Activated CD4-positive, alpha-beta T cell treated with anti-CD3 and anti-CD28 coated beads for 36 hours (primary cell): ENCODE measurements at regions not wholly inside any gene's neighbourhood (a gene's known extent, or its start where the extent isn't known, plus 50 kb on each side); places are given as distances from the start of the nearest gene placed in this dataset.
"Not testable (repeated sequence)": the region's sequence is repeated elsewhere in the genome, so short reads cannot be mapped to it uniquely, and the experiment has no call there.

Experiments used
- ATAC-seq: fragments of 200-7000 bp; cut with Tn5 transposase; one replicate; pipeline ENCODE4 v1.10.0; 2021; ENCODE audit warnings: mild to moderate bottlenecking, moderate library complexity
- CTCF ChIA-PET: fragments of 350-600 bp; sonication (Branson Sonifier 250); formaldehyde crosslinking; loops from one replicate; lab custom pipeline; 2021; ENCODE audit warnings: antibody characterized with exemption; lab: Charles Lee
- POLR2A ChIA-PET: fragments of 350-600 bp; sonication (Branson Sonifier 250); formaldehyde crosslinking; loops from one replicate; lab custom pipeline; 2021; ENCODE audit warnings: antibody characterized with exemption, inconsistent platforms; lab: Charles Lee
- DNase-seq: peaks from one replicate; pipeline ENCODE4 v3.0.0-alpha.2; 2020
- H3K27ac Mint-ChIP-seq: one replicate; pipeline ENCODE4 v1.8.0; 2021; ENCODE audit warnings: mixed read lengths
- H3K27me3 Mint-ChIP-seq: one replicate; pipeline ENCODE4 v1.8.0; 2021; ENCODE audit warnings: mixed read lengths
- H3K36me3 Mint-ChIP-seq: one replicate; pipeline ENCODE4 v1.8.0; 2021; ENCODE audit warnings: low read depth, mixed read lengths
- H3K4me1 Mint-ChIP-seq: one replicate; pipeline ENCODE4 v1.8.0; 2021; ENCODE audit warnings: mixed read lengths
- H3K4me3 Mint-ChIP-seq: one replicate; pipeline ENCODE4 v1.8.0; 2021; ENCODE audit warnings: mild to moderate bottlenecking, moderate library complexity, mixed read lengths
- H3K9me3 Mint-ChIP-seq: one replicate; pipeline ENCODE4 v1.8.0; 2021; ENCODE audit warnings: low read depth, mixed read lengths
- intact Hi-C, 2 experiments: fragments of 100-400 bp; cut with DNase I in 1 of 2; cut with micrococcal nuclease in 1 of 2; formaldehyde crosslinking; loops; one replicate each; pipeline versions ENCODE4 v1.14.2 to v1.15.1; 2022 to 2024; cut with DNase I, micrococcal nuclease

DNA sequence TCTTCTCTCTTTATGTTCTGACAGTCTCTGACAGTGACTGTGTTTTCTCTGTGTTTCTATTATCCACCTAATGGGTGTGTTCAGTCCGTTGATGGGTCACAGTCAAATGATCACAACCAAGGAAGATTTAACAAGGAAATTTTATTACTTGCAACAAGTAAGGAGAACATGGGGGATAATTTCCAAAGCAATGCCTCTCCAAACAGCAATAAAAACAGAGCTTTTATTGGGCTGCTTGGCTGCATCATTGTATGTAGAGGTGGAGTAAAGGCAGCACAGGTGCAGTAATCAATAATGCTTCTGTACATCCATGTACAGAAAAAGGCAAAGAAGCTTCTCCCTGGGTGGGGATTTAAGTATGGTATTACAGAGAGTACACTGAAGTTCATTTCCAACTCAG is 1525.6 kb downstream of the REEP3 start:
- Mint-ChIP-seq H3K9me3 (peaks cover 2% of the 10 kb centered on the region), H3K4me3 (no peak overlapping the region), H3K36me3 (no peaks in the 10 kb centered on the region), H3K27me3 (no peaks in the 10 kb centered on the region), H3K27ac (no peak overlapping the region), H3K4me1 (no peaks in the 10 kb centered on the region)
- no peak for DNase-seq
- POLR2A ChIA-PET: no interaction called here
- ATAC-seq: no peak
- intact Hi-C loops: no loop called here
- CTCF ChIA-PET: no interaction called here

DNA sequence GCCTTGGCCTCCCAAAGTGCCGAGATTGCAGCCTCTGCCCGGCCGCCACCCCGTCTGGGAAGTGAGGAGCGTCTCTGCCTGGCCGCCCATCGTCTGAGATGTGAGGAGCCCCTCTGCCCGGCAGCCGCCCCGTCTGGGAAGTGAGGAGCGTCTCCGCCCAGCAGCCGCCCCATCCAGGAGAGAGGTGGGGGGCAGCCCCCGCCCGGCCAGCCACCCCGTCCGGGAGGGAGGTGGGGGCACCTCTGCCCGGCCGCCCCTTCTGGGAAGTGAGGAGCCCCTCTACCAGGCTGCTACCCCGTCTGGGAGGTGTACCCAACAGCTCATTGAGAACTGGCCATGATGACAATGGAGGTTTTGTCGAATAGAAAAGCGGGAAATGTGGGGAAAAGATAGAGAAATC is 1530.9 kb downstream of the REEP3 start:
- H3K27ac Mint-ChIP-seq, H3K36me3 Mint-ChIP-seq, H3K4me3 Mint-ChIP-seq, H3K9me3 Mint-ChIP-seq, ATAC-seq, H3K4me1 Mint-ChIP-seq, CTCF ChIA-PET, intact Hi-C loops, DNase-seq, H3K27me3 Mint-ChIP-seq, POLR2A ChIA-PET: not testable (repeated sequence)

DNA sequence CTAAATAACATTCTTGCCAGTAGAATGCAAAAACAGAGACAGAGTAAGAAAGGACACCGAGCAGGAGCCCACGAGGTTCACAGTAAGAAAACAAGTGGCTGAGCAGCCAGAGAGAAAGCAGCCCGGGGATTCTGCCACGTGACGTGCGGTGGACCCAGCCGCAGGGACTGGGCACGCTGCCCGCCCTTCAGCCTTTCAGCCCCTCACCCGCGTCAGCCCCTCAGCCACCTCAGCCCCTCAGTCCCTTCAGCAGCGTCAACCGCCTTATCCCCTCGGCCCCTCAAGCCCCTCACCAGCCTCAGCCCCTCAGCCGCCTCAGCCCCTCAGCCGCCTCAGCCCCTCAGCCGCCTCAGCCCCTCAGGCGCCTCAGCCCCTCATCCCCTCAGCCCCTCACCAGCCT is 1532.2 kb downstream of the REEP3 start:
- CTCF ChIA-PET, H3K4me1 Mint-ChIP-seq, ATAC-seq, H3K4me3 Mint-ChIP-seq, intact Hi-C loops, POLR2A ChIA-PET, H3K36me3 Mint-ChIP-seq, H3K9me3 Mint-ChIP-seq, H3K27me3 Mint-ChIP-seq, H3K27ac Mint-ChIP-seq, DNase-seq: not testable (repeated sequence)

DNA sequence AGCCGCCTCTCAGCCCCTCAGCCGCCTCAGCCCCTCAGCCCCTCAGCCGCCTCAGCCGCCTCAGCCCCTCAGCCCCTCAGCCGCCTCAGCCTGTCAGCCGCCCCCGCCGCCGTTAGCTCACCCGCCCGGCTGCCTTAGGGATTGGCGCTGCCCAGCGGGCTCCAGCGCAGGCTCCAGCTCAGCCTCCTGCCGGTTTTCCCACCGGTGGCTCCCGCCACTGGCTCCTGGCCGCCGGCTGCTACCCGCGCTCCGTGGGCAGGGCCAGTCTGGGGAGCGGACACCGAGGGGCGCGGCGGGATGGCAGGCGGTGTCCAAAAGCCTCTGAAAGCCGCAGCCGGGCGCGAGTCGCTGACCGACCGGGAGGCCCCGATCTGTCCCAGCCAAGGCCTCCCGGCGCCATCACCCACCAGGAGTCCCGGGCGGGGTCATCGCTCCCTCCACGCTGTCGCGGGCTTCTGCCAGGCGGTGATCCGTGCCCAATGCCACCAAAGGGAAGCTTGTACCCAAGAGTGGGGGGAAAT is 1532.7 kb downstream of the REEP3 start:
- H3K4me3 Mint-ChIP-seq, intact Hi-C loops, DNase-seq, H3K27ac Mint-ChIP-seq, H3K27me3 Mint-ChIP-seq, H3K36me3 Mint-ChIP-seq, CTCF ChIA-PET, ATAC-seq, H3K4me1 Mint-ChIP-seq, H3K9me3 Mint-ChIP-seq: not testable (repeated sequence)
- POLR2A ChIA-PET: interaction anchor here (0.5 kb wide), 1 partner anchor 440 kb away, joined by 3 read pairs; no protein-coding TSS in a partner anchor

DNA sequence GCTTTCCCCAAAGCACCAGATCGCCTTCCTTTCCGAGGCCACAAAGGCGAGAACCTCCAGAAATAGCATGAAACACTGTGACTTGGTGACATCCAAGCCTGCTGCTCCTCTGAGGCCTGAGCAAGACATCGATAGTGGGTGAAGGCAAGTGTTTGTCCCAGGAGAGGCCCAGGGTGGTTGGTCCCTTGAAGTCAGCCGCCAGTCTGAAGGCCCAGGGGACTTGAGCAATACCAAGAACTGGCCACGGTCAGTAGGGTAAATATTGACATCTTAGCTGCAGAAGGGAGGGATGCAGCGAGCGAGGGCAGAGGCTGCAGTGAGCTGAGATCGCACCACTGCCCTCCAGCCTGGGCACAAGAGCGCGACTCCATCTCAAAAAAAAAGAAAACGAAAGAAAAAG is 1533.5 kb downstream of the REEP3 start:
- POLR2A ChIA-PET, H3K27ac Mint-ChIP-seq, DNase-seq, H3K4me1 Mint-ChIP-seq, H3K27me3 Mint-ChIP-seq, intact Hi-C loops, CTCF ChIA-PET, H3K4me3 Mint-ChIP-seq, H3K36me3 Mint-ChIP-seq, ATAC-seq, H3K9me3 Mint-ChIP-seq: not testable (repeated sequence)

DNA sequence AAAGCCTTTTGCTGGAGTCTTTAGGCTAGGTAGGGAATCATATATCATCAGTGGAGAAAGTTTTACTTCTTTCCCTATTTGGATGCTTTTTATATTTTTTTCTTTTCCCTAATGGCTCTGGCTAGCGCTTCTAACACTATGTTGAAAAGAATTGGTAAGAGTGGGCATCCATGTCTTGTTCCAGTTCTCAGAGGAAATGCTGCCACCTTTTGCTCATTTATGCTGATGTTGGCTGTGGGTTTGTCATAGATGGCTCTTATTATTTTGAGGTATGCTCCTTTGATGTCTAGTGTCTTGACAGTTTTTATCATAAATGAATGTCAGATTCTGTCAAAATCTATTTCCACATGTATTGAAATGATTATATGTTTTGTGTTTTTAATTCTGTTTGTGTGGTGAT is 1544.1 kb downstream of the REEP3 start:
- Mint-ChIP-seq H3K27me3 (no peaks in the 10 kb centered on the region), H3K4me3 (no peak overlapping the region), H3K4me1 (no peaks in the 10 kb centered on the region), H3K27ac (no peak overlapping the region), H3K36me3 (no peaks in the 10 kb centered on the region), H3K9me3 (peaks cover 2% of the 10 kb centered on the region)
- ATAC-seq (no peak), DNase-seq (no peak)
- POLR2A ChIA-PET: no interaction called here
- intact Hi-C loops: no loop called here
- CTCF ChIA-PET: no interaction called here

DNA sequence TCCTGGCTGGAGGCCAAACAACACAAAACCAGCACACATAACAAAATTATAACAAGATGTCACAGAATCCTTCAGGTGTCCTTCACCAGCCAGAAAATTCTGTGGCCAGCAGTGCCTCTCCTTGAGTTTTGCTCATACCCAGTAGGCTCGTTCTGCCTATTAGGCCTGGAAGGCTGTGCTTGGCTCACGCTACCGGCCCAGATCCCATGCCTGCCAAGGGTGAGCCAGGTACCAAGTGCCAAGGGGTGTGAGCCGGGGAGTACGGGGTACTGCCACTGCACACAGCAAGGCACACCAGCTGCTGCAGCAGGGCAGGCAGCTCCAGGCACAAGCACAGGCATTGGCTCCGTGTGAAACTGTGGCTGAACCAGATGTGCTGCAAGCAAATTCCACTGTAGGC is 1562.0 kb downstream of the REEP3 start:
- intact Hi-C loops: no loop called here
- ChIA-PET CTCF (no interaction called here), POLR2A (no interaction called here)
- no peak for ATAC-seq
- no peaks in the 10 kb centered on the region for H3K27me3 Mint-ChIP-seq
- H3K27ac Mint-ChIP-seq: no peak overlapping the region
- no peak overlapping the region for H3K4me3 Mint-ChIP-seq
- no peaks in the 10 kb centered on the region for H3K36me3 Mint-ChIP-seq
- DNase-seq: no peak
- H3K9me3 Mint-ChIP-seq: peaks cover 13% of the 10 kb centered on the region
- no peaks in the 10 kb centered on the region for H3K4me1 Mint-ChIP-seq

DNA sequence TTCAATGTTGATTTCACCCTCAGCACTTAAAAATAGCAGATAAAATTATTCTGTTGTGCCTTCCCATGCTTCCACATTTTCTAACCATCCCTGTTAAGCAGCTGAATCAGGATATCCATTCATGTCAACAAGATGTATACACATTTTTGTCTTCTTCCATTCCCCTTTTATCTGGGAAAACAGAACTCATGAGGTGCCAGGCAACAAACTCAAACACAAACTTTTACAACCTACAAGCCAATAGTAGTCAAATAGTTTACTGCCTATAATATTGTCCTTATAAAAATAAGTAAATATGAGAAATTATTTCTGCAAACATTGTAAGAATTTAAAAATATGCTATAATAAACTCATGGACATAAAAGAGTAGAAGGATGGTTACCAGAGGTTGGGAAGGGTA is 1569.8 kb downstream of the REEP3 start:
- Mint-ChIP-seq H3K4me1 (no peaks in the 10 kb centered on the region), H3K27me3 (no peaks in the 10 kb centered on the region), H3K36me3 (no peaks in the 10 kb centered on the region), H3K27ac (no peak overlapping the region), H3K9me3 (peaks cover 10% of the 10 kb centered on the region), H3K4me3 (no peak overlapping the region)
- no peak for ATAC-seq
- ChIA-PET POLR2A (no interaction called here), CTCF (no interaction called here)
- intact Hi-C loops: no loop called here
- no peak for DNase-seq

DNA sequence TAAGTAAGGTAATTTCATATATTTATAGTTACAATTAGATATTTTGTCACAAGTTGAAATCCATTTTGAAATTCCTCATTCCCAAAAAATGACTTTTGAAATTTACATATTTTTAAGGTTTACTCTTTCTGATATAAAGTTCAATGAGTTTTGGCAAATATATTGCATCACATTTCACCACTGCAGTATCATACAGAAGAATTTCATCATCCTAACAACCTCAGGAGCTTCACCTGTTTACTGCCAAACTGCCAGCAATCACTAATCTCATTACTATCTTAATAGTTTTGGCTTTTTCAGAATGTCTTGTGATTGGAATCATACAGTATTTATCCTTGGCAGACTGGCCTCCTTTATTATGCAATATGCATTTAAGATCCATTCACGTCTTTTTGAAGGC is 1578.9 kb downstream of the REEP3 start:
- Mint-ChIP-seq H3K36me3 (no peaks in the 10 kb centered on the region), H3K4me1 (no peaks in the 10 kb centered on the region), H3K4me3 (no peak overlapping the region), H3K9me3 (peaks cover 13% of the 10 kb centered on the region), H3K27ac (no peak overlapping the region), H3K27me3 (no peaks in the 10 kb centered on the region)
- no peak for DNase-seq
- intact Hi-C loops: no loop called here
- ChIA-PET POLR2A (no interaction called here), CTCF (no interaction called here)
- ATAC-seq: no peak

DNA sequence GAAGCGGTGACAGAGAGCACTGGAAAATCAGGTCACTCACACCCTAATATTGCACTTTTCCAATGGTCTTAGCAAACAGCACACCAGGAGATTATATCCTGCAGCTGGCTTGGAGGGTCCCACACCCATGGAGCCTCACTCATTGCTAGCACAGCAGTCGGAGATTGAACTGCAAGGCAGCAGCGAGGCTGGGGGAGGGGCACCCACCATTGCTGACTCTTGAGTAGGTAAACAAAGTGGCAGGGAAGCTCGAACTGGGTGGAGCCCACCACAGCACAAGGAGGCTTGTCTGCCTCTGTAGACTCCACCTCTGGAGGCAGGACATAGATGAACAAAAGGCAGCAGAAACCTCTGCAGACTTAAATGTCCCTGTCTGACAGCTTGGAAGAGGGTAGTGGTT is 1579.7 kb downstream of the REEP3 start:
- H3K27ac Mint-ChIP-seq, POLR2A ChIA-PET: not testable (repeated sequence)

DNA sequence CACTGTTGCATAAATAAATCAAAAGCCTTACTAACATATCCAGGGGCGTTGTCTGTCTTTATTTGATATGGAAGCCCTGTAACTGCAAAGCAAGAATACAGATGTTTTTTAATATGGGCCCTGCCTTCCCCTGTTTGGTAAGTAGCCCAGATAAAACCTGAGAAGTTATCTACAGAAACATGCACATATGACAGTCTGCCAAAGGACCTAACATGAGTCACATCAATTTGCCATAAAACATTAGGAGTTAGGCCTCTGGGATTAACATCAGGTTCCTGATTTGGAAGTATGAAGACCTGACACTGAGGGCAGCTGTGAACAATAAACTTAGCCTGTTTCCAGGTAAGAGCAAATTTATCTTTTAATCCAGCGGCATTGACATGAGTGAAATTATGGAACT is 1588.8 kb downstream of the REEP3 start:
- DNase-seq (no peak), ATAC-seq (no peak)
- H3K27ac Mint-ChIP-seq: no peak overlapping the region
- intact Hi-C loops: no loop called here
- ChIA-PET POLR2A (no interaction called here), CTCF (no interaction called here)
- no peaks in the 10 kb centered on the region for H3K36me3 Mint-ChIP-seq
- no peak overlapping the region for H3K4me3 Mint-ChIP-seq
- peaks cover 4% of the 10 kb centered on the region for H3K9me3 Mint-ChIP-seq
- H3K27me3 Mint-ChIP-seq: no peaks in the 10 kb centered on the region
- no peaks in the 10 kb centered on the region for H3K4me1 Mint-ChIP-seq

More for the DNA sequence above, 1579.7 kb downstream of the REEP3 start:
- intact Hi-C loops, CTCF ChIA-PET, H3K36me3 Mint-ChIP-seq, H3K4me3 Mint-ChIP-seq, DNase-seq, H3K27me3 Mint-ChIP-seq, ATAC-seq, H3K4me1 Mint-ChIP-seq: not testable (repeated sequence)
- H3K9me3 Mint-ChIP-seq: peaks cover 14% of the 10 kb centered on the region

DNA sequence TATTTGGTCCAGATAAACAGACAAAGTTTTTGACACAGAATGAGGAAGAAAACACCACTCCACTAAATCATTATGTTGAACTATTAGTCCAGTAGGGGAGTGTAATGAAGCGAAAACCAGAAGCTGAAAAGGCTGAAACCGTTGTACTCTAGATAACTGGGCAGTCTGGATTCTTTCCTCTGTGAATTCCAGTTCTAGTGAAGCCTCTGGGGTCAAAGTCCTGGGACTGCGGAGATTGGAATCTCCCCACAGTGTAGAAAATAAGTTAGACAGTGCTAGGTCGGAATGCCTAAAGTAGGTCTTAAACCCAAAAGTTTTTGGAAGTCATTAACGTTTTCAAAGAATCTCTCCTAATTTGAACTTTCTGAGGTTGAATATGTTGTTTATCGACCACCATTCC is 1589.9 kb downstream of the REEP3 start:
- H3K27me3 Mint-ChIP-seq, ATAC-seq, H3K36me3 Mint-ChIP-seq, DNase-seq, H3K27ac Mint-ChIP-seq, POLR2A ChIA-PET, H3K4me3 Mint-ChIP-seq, intact Hi-C loops, H3K4me1 Mint-ChIP-seq, H3K9me3 Mint-ChIP-seq, CTCF ChIA-PET: not testable (repeated sequence)

DNA sequence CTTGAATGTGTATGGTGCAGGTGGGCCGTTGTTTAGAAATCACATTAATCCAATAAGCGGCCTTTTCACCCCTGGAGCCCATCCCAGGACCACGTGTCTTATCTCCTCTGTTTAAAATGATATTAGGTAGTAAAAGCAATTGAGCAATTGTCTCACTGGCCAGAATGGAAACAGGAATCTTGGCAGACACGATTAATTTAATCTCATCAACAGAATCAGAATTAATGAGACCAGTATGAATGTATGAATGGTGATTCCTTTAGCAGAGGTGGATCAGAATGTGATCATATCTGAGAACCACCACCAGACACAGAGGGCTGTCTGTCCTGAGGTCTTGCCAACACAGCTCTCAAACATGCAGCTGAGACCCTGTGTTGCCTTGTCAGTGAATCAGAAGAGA is 1591.4 kb downstream of the REEP3 start:
- ChIA-PET POLR2A (no interaction called here), CTCF (no interaction called here)
- H3K4me1 Mint-ChIP-seq: no peaks in the 10 kb centered on the region
- no peak overlapping the region for H3K27ac Mint-ChIP-seq
- no peaks in the 10 kb centered on the region for H3K36me3 Mint-ChIP-seq
- ATAC-seq (no peak), DNase-seq (no peak)
- no peak overlapping the region for H3K4me3 Mint-ChIP-seq
- peaks cover 3% of the 10 kb centered on the region for H3K9me3 Mint-ChIP-seq
- intact Hi-C loops: no loop called here
- no peaks in the 10 kb centered on the region for H3K27me3 Mint-ChIP-seq
